ENCODE measurements at regions not wholly inside any gene's neighbourhood (a gene's known extent, or its start where the extent isn't known, plus 50 kb on each side); places are given as distances from the start of the nearest gene placed in this dataset.

DNA sequence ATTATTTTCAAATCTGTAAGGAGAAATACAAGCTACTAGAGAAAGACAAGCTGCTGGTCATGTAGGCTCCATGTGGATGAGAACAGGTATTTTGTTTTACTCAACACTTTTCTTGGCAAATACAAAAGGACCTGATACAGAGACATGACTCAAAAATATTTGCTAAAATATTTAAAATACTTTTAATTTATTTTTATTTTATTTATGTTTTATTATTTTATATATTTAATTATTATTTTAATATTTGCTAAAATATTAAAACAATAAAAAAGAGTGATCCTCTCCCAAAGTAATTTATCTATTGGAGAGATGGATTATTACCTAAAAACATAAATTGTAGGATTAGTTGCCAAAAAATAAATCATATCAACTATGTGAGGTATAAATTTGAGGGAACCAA is 808.9 kb upstream of the SEL1L start:
- Histone ChIP-seq H3K4me3 (no peak overlapping the region), H3K36me3 (no peaks in the 10 kb centered on the region), H3K27ac (no peak overlapping the region), H3K27me3 (no peaks in the 10 kb centered on the region), H3K4me1 (no peaks in the 10 kb centered on the region), H3K9me3 (no peaks in the 10 kb centered on the region)
- DNase-seq (no peak), ATAC-seq (ENCODE audit: low FRiP score in 2 of 2) (no peak)
- TF ChIP-seq, protein P1, sequence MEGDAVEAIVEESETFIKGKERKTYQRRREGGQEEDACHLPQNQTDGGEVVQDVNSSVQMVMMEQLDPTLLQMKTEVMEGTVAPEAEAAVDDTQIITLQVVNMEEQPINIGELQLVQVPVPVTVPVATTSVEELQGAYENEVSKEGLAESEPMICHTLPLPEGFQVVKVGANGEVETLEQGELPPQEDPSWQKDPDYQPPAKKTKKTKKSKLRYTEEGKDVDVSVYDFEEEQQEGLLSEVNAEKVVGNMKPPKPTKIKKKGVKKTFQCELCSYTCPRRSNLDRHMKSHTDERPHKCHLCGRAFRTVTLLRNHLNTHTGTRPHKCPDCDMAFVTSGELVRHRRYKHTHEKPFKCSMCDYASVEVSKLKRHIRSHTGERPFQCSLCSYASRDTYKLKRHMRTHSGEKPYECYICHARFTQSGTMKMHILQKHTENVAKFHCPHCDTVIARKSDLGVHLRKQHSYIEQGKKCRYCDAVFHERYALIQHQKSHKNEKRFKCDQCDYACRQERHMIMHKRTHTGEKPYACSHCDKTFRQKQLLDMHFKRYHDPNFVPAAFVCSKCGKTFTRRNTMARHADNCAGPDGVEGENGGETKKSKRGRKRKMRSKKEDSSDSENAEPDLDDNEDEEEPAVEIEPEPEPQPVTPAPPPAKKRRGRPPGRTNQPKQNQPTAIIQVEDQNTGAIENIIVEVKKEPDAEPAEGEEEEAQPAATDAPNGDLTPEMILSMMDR (IDR thresholded peaks at IDR 0.05), result no peak
- TF ChIP-seq EP300 (IDR thresholded peaks at IDR 0.05) (no peak), POLR2A (IDR thresholded peaks at IDR 0.05) (no peak), POLR2AphosphoS5 (IDR thresholded peaks at IDR 0.05) (no peak)

DNA sequence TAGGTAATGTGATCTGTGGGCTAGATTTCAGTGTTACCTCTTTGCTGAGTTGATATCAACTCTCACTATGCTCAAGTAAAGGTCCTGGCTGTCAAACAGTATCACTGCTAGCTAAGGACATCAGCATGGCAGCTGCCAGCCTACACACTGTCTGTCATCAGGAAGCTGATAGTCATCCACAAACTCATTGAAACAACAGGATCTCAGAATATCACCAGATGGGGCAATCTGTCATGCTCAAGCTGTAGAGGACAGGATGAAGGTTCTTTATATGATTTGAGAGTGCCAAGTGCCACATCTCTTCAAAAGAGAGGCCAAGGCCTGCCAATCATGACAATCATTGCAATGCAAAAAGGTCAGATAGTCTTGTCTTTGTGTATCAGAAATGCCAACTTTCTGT is 811.5 kb upstream of the SEL1L start:
- TF ChIP-seq EP300 (IDR thresholded peaks at IDR 0.05), result no peak
- no peaks in the 10 kb centered on the region for H3K4me1 ChIP-seq
- no peak for ATAC-seq (ENCODE audit: low FRiP score in 2 of 2)

DNA sequence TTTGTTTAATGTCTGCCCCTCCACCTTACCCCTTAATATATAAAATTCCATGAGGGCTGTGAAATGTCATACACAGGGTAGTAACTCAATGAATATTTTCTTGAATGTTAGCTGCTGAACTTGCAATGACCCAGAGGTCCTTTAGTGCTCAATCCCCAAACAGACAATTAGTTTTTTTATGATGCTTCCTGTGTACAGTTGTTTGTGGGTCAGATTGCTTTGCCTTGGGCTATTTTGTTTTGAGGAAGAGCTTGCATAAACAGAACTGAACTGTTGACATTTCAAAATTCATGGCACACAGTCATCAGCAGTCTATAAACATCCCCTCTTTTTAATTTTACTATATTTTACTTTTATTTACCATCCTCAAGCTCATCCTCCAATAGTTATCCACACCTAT is 820.5 kb upstream of the SEL1L start:
- DNase-seq (no peak), ATAC-seq (ENCODE audit: low FRiP score in 2 of 2) (no peak)
- H3K4me3 ChIP-seq, result no peak overlapping the region
- no peaks in the 10 kb centered on the region for H3K36me3 ChIP-seq
- H3K4me1 ChIP-seq, result no peaks in the 10 kb centered on the region
- TF ChIP-seq, protein P1 (IDR thresholded peaks at IDR 0.05), result no peak
- TF ChIP-seq EP300 (IDR thresholded peaks at IDR 0.05) (no peak), POLR2A (IDR thresholded peaks at IDR 0.05) (no peak), POLR2AphosphoS5 (IDR thresholded peaks at IDR 0.05) (no peak)
- no peak overlapping the region for H3K27ac ChIP-seq
- no peaks in the 10 kb centered on the region for H3K27me3 ChIP-seq
- H3K9me3 ChIP-seq, result no peaks in the 10 kb centered on the region

More for the DNA sequence above, 811.5 kb upstream of the SEL1L start:
- no peak for DNase-seq
- no peaks in the 10 kb centered on the region for H3K9me3 ChIP-seq
- H3K4me3 ChIP-seq, result no peak overlapping the region
- no peak overlapping the region for H3K27ac ChIP-seq
- H3K27me3 ChIP-seq, result no peaks in the 10 kb centered on the region
- H3K36me3 ChIP-seq, result no peaks in the 10 kb centered on the region

DNA sequence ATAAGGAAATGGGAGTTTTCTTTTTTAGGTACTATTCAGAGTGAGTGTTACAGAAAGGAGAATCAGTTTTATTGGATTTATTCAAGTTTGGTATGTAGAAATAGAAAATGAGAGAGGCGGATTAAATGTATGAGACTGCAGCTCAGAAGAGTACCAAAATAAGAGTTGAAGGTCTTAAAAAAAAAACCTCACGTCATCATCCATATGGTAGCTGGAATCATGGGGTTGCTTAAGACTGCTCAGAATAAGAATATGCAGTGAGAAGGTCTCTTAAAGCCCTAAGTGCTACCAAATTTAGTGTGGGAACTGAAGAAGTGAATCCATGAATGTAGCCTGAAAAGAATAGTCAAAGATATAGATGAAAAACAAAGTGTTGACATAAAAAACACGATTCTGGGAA is 825.5 kb upstream of the SEL1L start:
- WGBS, 2 donors, result 65 to 76% methylated on average over 3 of the region's 3 CpGs
- DNase-seq (no peak), ATAC-seq (ENCODE audit: low FRiP score in 2 of 2) (no peak)

DNA sequence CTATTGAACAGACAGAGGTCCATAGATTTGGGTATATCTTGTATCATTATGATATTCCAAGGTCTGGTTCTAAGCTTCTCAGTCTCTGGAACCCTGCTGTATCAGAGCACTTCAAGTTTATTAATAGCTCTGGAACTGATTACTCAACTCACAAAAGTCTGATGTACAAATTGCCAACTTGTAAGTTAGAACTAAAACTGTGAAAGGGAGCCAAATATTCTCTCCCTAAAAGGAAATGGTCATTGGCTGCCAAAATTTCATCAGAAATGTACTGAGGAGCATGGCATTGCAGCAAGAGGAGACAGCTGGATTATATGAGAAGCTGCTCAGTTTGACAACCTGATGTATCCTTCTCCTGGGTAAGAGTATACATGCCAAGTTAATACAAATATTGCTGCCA is 828.8 kb upstream of the SEL1L start:
- no peaks in the 10 kb centered on the region for H3K36me3 ChIP-seq
- TF ChIP-seq POLR2AphosphoS5 (IDR thresholded peaks at IDR 0.05) (no peak), POLR2A (IDR thresholded peaks at IDR 0.05) (no peak), EP300 (IDR thresholded peaks at IDR 0.05) (no peak)
- TF ChIP-seq, protein P1 (IDR thresholded peaks at IDR 0.05), result no peak
- H3K9me3 ChIP-seq, result no peaks in the 10 kb centered on the region
- H3K4me1 ChIP-seq, result peaks cover 0 to 3% (median 0%) of the 10 kb centered on the region in 4 donors
- DNase-seq (no peak), ATAC-seq (ENCODE audit: low FRiP score in 2 of 2) (no peak)
- H3K27ac ChIP-seq, result no peak overlapping the region
- H3K4me3 ChIP-seq, result no peak overlapping the region
- H3K27me3 ChIP-seq, result no peaks in the 10 kb centered on the region

More for the DNA sequence above, 825.5 kb upstream of the SEL1L start:
- Histone ChIP-seq H3K27me3 (no peaks in the 10 kb centered on the region), H3K9me3 (no peaks in the 10 kb centered on the region), H3K36me3 (no peaks in the 10 kb centered on the region), H3K4me3 (no peak overlapping the region), H3K4me1 (peaks cover 0 to 3% (median 0%) of the 10 kb centered on the region in 4 donors), H3K27ac (no peak overlapping the region)
- no peak for TF ChIP-seq EP300 (IDR thresholded peaks at IDR 0.05)
- TF ChIP-seq POLR2AphosphoS5 (IDR thresholded peaks at IDR 0.05), result no peak
- TF ChIP-seq, protein P1 (IDR thresholded peaks at IDR 0.05), result no peak
- no peak for TF ChIP-seq POLR2A (IDR thresholded peaks at IDR 0.05)

Data from upper lobe of left lung (tissue), 6 donors.